ENCODE measurements at regions not wholly inside any gene's neighbourhood (a gene's known extent, or its start where the extent isn't known, plus 50 kb on each side); places are given as distances from the start of the nearest gene placed in this dataset.

DNA sequence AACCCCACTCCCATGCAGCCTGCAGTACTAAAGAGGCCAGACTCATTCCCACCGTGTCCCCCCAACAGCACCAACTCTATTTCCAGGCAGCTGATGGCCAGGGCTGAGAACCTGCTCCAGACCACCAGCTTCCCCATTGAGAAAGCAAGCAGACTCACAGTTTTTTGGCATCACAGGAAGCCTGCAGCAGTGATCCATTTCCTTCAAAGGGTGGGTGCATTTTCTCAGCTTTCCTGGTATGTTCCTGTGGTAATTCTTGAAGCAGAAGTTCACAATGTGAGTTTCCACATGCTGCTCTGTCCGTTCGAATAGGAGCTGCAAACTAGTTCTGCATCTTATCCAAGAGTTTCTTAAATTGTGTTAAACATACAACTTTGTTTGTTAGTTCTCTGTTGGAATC lies 1249.6 kb upstream of the FAM98A start:
- TF ChIP-seq CTCF (IDR thresholded peaks at IDR 0.05) (no peak), POLR2A (IDR thresholded peaks at IDR 0.05) (no peak), POLR2AphosphoS5 (IDR thresholded peaks at IDR 0.05) (no peak), EP300 (IDR thresholded peaks at IDR 0.05) (no peak)
